ENCODE measurements at regions not wholly inside any gene's neighbourhood (a gene's known extent, or its start where the extent isn't known, plus 50 kb on each side); places are given as distances from the start of the nearest gene placed in this dataset.

DNA sequence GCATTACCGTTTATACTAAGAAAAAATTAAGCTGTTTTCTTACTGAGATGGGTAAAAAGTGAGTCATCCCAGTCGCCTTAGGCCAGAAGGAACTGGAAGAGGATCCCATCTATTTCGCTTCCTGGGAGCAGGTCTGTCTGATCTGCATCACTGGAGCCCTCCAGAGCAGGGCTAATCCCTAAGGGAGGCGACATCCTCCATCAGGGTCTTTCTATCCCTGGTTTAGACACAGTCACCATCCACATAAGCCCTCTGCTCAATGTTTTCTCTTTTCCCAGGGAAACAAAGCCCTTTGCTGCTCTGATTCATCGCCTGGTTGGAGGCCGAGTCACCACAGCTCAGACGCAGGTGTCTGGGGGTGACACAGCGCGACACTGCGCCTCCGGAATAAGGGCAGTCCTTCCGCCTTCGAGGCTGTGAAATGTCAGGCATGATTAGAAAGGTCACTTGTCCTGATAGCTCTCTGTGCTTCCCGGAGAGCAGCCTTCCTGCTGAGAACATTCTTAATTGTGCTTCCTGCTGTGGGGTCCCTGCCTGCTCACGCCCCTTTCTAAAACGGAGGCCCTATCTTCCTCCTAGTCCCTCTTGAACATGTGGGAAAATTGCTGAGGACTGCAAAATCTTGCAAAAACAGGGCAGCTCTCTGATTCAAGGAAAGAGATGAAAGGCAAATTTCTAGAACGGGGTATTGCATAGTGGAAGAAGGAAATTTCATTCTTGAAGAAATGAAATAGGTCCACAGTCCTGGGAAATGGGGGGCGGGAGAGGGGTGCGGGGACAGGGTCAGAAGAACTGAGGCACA is 56.3 kb downstream of the MARCHF4 start:
- TF ChIP-seq, protein P1, sequence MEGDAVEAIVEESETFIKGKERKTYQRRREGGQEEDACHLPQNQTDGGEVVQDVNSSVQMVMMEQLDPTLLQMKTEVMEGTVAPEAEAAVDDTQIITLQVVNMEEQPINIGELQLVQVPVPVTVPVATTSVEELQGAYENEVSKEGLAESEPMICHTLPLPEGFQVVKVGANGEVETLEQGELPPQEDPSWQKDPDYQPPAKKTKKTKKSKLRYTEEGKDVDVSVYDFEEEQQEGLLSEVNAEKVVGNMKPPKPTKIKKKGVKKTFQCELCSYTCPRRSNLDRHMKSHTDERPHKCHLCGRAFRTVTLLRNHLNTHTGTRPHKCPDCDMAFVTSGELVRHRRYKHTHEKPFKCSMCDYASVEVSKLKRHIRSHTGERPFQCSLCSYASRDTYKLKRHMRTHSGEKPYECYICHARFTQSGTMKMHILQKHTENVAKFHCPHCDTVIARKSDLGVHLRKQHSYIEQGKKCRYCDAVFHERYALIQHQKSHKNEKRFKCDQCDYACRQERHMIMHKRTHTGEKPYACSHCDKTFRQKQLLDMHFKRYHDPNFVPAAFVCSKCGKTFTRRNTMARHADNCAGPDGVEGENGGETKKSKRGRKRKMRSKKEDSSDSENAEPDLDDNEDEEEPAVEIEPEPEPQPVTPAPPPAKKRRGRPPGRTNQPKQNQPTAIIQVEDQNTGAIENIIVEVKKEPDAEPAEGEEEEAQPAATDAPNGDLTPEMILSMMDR (IDR thresholded peaks at IDR 0.05; ENCODE audit: low read depth, low read length, poor library complexity, severe bottlenecking), result no peak
- no peak for TF ChIP-seq EZH2phosphoT487 (IDR thresholded peaks at IDR 0.05; ENCODE audit: borderline replicate concordance, low read length)
